SK-N-SH (cell line): ENCODE measurements at regions not wholly inside any gene's neighbourhood (a gene's known extent, or its start where the extent isn't known, plus 50 kb on each side); places are given as distances from the start of the nearest gene placed in this dataset.

Source experiments
- FOSL2 ChIP-seq: IDR thresholded peaks from 2 replicates; pipeline ENCODE4 v1.4.0; 2012; ENCODE audit warnings: low read depth, mild to moderate bottlenecking, moderate library complexity, borderline replicate concordance
- GABPA ChIP-seq: IDR thresholded peaks from 2 replicates; pipeline ENCODE4 v1.4.0; 2012; ENCODE audit warnings: low read depth, mild to moderate bottlenecking
- JUND ChIP-seq: IDR thresholded peaks from 2 replicates; pipeline ENCODE4 v1.4.0; 2012
- MXI1 ChIP-seq: IDR thresholded peaks from 2 replicates; pipeline ENCODE4 v1.6.1; 2012; ENCODE audit warnings: mild to moderate bottlenecking, low read depth, low read length, improper control_type of control experiment
- RAD21 ChIP-seq: IDR thresholded peaks from 2 replicates; pipeline ENCODE4 v1.6.1; 2012; ENCODE audit warnings: mild to moderate bottlenecking, low read length
- RCOR1 ChIP-seq: fragments of 150-350 bp; IDR thresholded peaks from 2 replicates; pipeline ENCODE4 v1.6.1; 2017; ENCODE audit warnings: antibody characterized with exemption, low read length
- TAF1 ChIP-seq: IDR thresholded peaks from 2 replicates; pipeline ENCODE4 v1.6.1; 2012; ENCODE audit warnings: low read depth, mild to moderate bottlenecking, low read length, moderate library complexity, borderline replicate concordance
- YY1 ChIP-seq: IDR thresholded peaks from 2 replicates; pipeline ENCODE4 v1.4.0; 2012; ENCODE audit warnings: low read depth, mild to moderate bottlenecking
- TF ChIP-seq, protein P1 (sequence below): fragments of 200-600 bp; sonication (generic); IDR thresholded peaks from 2 replicates; pipeline ENCODE4 v1.6.1; 2017; ENCODE audit warnings: antibody characterized with exemption, mild to moderate bottlenecking, moderate library complexity
- TF ChIP-seq, protein P2 (sequence below): IDR thresholded peaks from 2 replicates; pipeline ENCODE4 v1.4.0; 2012; ENCODE audit warnings: low read depth, borderline replicate concordance
- TF ChIP-seq, protein P3 (sequence below): IDR thresholded peaks from 2 replicates; pipeline ENCODE4 v1.4.0; 2012; ENCODE audit warnings: low read depth, borderline replicate concordance
- TF ChIP-seq, protein P4 (sequence below): fragments of 150-350 bp; IDR thresholded peaks from 2 replicates; pipeline ENCODE4 v1.6.1; 2016; ENCODE audit warnings: mild to moderate bottlenecking, low read depth, low read length

DNA sequence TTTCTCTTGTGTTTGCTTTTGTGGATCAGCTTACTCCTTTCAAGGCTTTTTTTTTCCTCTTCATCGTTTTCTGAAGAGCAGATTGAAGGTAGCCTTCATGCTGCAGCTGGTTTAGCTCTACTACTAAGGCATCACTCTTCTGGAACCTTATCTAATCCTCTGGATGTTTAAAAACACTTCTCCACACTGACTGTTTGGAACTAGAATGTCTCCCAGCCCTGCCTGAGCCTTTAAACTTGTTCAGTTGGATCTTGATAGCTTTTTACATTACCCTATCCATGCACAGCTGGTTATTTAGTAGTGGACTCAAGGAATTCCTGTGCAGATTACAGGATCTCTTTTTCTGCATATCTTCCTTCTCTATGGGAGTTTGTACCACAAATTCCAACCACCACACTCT lies 108.9 kb upstream of the ASCC3 start:
- TF ChIP-seq GABPA (no peak), FOSL2 (no peak), RAD21 (no peak), TAF1 (no peak), YY1 (no peak), RCOR1 (no peak), MXI1 (no peak), JUND (no peak)
- TF ChIP-seq, protein P1, sequence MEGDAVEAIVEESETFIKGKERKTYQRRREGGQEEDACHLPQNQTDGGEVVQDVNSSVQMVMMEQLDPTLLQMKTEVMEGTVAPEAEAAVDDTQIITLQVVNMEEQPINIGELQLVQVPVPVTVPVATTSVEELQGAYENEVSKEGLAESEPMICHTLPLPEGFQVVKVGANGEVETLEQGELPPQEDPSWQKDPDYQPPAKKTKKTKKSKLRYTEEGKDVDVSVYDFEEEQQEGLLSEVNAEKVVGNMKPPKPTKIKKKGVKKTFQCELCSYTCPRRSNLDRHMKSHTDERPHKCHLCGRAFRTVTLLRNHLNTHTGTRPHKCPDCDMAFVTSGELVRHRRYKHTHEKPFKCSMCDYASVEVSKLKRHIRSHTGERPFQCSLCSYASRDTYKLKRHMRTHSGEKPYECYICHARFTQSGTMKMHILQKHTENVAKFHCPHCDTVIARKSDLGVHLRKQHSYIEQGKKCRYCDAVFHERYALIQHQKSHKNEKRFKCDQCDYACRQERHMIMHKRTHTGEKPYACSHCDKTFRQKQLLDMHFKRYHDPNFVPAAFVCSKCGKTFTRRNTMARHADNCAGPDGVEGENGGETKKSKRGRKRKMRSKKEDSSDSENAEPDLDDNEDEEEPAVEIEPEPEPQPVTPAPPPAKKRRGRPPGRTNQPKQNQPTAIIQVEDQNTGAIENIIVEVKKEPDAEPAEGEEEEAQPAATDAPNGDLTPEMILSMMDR: no peak
- TF ChIP-seq, protein P2, sequence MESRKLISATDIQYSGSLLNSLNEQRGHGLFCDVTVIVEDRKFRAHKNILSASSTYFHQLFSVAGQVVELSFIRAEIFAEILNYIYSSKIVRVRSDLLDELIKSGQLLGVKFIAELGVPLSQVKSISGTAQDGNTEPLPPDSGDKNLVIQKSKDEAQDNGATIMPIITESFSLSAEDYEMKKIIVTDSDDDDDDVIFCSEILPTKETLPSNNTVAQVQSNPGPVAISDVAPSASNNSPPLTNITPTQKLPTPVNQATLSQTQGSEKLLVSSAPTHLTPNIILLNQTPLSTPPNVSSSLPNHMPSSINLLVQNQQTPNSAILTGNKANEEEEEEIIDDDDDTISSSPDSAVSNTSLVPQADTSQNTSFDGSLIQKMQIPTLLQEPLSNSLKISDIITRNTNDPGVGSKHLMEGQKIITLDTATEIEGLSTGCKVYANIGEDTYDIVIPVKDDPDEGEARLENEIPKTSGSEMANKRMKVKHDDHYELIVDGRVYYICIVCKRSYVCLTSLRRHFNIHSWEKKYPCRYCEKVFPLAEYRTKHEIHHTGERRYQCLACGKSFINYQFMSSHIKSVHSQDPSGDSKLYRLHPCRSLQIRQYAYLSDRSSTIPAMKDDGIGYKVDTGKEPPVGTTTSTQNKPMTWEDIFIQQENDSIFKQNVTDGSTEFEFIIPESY: no peak
- TF ChIP-seq, protein P3, sequence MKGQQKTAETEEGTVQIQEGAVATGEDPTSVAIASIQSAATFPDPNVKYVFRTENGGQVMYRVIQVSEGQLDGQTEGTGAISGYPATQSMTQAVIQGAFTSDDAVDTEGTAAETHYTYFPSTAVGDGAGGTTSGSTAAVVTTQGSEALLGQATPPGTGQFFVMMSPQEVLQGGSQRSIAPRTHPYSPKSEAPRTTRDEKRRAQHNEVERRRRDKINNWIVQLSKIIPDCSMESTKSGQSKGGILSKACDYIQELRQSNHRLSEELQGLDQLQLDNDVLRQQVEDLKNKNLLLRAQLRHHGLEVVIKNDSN: no peak
- TF ChIP-seq, protein P4, sequence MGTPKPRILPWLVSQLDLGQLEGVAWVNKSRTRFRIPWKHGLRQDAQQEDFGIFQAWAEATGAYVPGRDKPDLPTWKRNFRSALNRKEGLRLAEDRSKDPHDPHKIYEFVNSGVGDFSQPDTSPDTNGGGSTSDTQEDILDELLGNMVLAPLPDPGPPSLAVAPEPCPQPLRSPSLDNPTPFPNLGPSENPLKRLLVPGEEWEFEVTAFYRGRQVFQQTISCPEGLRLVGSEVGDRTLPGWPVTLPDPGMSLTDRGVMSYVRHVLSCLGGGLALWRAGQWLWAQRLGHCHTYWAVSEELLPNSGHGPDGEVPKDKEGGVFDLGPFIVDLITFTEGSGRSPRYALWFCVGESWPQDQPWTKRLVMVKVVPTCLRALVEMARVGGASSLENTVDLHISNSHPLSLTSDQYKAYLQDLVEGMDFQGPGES: no peak
